Esophagus squamous epithelium (tissue), 4 donors: ENCODE measurements at regions not wholly inside any gene's neighbourhood (a gene's known extent, or its start where the extent isn't known, plus 50 kb on each side); places are given as distances from the start of the nearest gene placed in this dataset.

Experiments used
- POLR2A ChIP-seq, 4 donors: fragments of 450-650 bp; IDR thresholded peaks; one replicate each; pipeline ENCODE4 v1.6.1; 2017; ENCODE audit warnings: antibody characterized with exemption in 4 of 4, mild to moderate bottlenecking in 4 of 4, moderate library complexity in 3 of 4
- TF ChIP-seq, protein P1 (sequence below), 6 experiments: fragments of 450-650 bp in 4 of 6; fragments of 200-600 bp in 2 of 6; sonication (generic) in 2 of 6; IDR thresholded peaks; one replicate each; pipeline ENCODE4 v1.5.1; 2016 to 2019; ENCODE audit warnings: antibody characterized with exemption in 6 of 6, mild to moderate bottlenecking in 4 of 6, moderate library complexity in 4 of 6

DNA sequence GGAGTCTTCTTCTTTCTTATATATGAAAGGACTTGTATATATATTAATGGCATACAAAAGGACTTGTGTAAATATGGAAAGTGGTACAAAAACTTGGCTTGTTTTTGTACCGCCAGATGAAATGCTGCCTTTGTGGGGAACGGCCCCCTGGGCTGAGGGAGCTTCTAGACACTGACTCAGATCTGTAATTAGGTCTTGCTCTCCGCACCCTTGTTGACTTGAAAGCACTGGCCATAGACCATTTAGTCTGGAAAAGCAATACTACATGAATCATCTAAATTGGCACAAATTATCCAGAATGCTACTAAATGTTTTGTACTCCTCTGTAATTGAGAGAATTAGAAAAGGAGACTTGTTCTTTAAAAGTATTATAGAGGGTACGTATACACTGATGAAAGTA, 399.9 kb upstream of the RGS6 start:
- TF ChIP-seq, protein P1, sequence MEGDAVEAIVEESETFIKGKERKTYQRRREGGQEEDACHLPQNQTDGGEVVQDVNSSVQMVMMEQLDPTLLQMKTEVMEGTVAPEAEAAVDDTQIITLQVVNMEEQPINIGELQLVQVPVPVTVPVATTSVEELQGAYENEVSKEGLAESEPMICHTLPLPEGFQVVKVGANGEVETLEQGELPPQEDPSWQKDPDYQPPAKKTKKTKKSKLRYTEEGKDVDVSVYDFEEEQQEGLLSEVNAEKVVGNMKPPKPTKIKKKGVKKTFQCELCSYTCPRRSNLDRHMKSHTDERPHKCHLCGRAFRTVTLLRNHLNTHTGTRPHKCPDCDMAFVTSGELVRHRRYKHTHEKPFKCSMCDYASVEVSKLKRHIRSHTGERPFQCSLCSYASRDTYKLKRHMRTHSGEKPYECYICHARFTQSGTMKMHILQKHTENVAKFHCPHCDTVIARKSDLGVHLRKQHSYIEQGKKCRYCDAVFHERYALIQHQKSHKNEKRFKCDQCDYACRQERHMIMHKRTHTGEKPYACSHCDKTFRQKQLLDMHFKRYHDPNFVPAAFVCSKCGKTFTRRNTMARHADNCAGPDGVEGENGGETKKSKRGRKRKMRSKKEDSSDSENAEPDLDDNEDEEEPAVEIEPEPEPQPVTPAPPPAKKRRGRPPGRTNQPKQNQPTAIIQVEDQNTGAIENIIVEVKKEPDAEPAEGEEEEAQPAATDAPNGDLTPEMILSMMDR (IDR thresholded peaks at IDR 0.05): no peak
- TF ChIP-seq POLR2A (IDR thresholded peaks at IDR 0.05): no peak
